Transverse colon (tissue), 4 donors: ENCODE measurements at regions not wholly inside any gene's neighbourhood (a gene's known extent, or its start where the extent isn't known, plus 50 kb on each side); places are given as distances from the start of the nearest gene placed in this dataset.

Experiments used
- DNase-seq: peaks from one replicate; pipeline ENCODE4 v3.0.0-alpha.2; 2019
- H3K27ac ChIP-seq, 4 donors: fragments of 200-600 bp; sonication (generic); 2 replicates each; pipeline ENCODE4 v1.5.1; 2016 to 2018; ENCODE audit warnings: inconsistent platforms in 4 of 4
- H3K27me3 ChIP-seq: fragments of 200-600 bp; sonication (generic); 2 replicates; pipeline ENCODE4 v1.5.1; 2017; ENCODE audit warnings: inconsistent platforms
- H3K36me3 ChIP-seq, 4 donors: fragments of 200-600 bp; sonication (generic); 2 replicates each; pipeline ENCODE4 v1.5.1; 2017 to 2019; ENCODE audit warnings: inconsistent platforms in 4 of 4
- H3K4me1 ChIP-seq, 4 donors: fragments of 200-600 bp; sonication (generic); 2 replicates each; pipeline ENCODE4 v1.5.1; 2017 to 2020; ENCODE audit warnings: inconsistent platforms in 4 of 4
- H3K4me3 ChIP-seq, 4 donors: fragments of 200-600 bp; sonication (generic); 1 replicate in 1 of 4; 2 replicates in 3 of 4; pipeline versions ENCODE4 v1.5.1 to v1.6.1; 2017 to 2019; ENCODE audit warnings: inconsistent platforms in 4 of 4
- H3K9me3 ChIP-seq, 2 donors: fragments of 200-600 bp; sonication (generic); 2 replicates each; pipeline ENCODE4 v1.5.1; 2017 to 2019; ENCODE audit warnings: inconsistent platforms in 2 of 2
- CTCF ChIP-seq, 5 experiments: fragments of 200-600 bp in 3 of 5; fragments of 450-650 bp in 2 of 5; sonication (generic) in 3 of 5; IDR thresholded peaks; 1 replicate in 2 of 5; 2 replicates in 3 of 5; pipeline ENCODE4 v1.5.1; 2016 to 2017; ENCODE audit warnings: antibody characterized with exemption in 5 of 5, inconsistent platforms in 3 of 5, mild to moderate bottlenecking in 2 of 5, moderate library complexity in 1 of 5
- EP300 ChIP-seq: sonication (generic); formaldehyde crosslinking; IDR thresholded peaks from one replicate; pipeline ENCODE4 v1.6.1; 2017; ENCODE audit warnings: antibody characterized with exemption, low read depth
- POLR2A ChIP-seq: fragments of 450-650 bp; IDR thresholded peaks from one replicate; pipeline ENCODE4 v1.6.1; 2016; ENCODE audit warnings: antibody characterized with exemption, mild to moderate bottlenecking, moderate library complexity
- POLR2AphosphoS5 ChIP-seq, 3 donors: sonication (generic); formaldehyde crosslinking; IDR thresholded peaks; one replicate each; pipeline ENCODE4 v1.6.1; 2016; ENCODE audit warnings: antibody characterized with exemption in 3 of 3
- WGBS, 2 donors: methylation state at CpG; one replicate each; pipeline ENCODE4 v1.1.5; 2018; ENCODE audit warnings: low coverage in 1 of 2; 5-methylcytosine and 5-hydroxymethylcytosine counted together
- in situ Hi-C, 4 donors: fragments of 200-750 bp; cut with MboI; loops; one replicate each; pipeline versions ENCODE4 v1.15.0 to v1.15.1; 2017; ENCODE audit warnings: low sequenced_read_pairs in 3 of 4, low pct_ligation_motif_present in 1 of 4, low pct_unique_long_range_greater_than_20kb in 1 of 4
- intact Hi-C: fragments of 100-400 bp; cut with DNase I; formaldehyde crosslinking; loops from one replicate; pipeline ENCODE4 v1.15.1; 2023; ENCODE audit warnings: low total_unique reads

- TF ChIP-seq CTCF (IDR thresholded peaks at IDR 0.05) (no peak), EP300 (no peak), POLR2A (no peak), POLR2AphosphoS5 (IDR thresholded peaks at IDR 0.05) (no peak)
- in situ Hi-C loops (no loop called here), intact Hi-C loops (no loop called here)
These were observed 107.8 kb downstream of the CYP26A1 start for GRCh38 chr10:93181271-93182048.

GRCh38 chr10:93182049-93182327, 108.3 kb downstream of the CYP26A1 start:
- Histone ChIP-seq H3K9me3 (no peaks in the 10 kb centered on the region), H3K36me3 (no peaks in the 10 kb centered on the region), H3K4me1 (no peaks in the 10 kb centered on the region), H3K27ac (no peak overlapping the region), H3K27me3 (no peaks in the 10 kb centered on the region), H3K4me3 (no peak overlapping the region)
- WGBS, 2 donors = 69 to 84% methylated on average over 4 of the region's 4 CpGs
- no peak for TF ChIP-seq POLR2A
- TF ChIP-seq EP300 = no peak
- no peak for TF ChIP-seq POLR2AphosphoS5 (IDR thresholded peaks at IDR 0.05)
- no peak for TF ChIP-seq CTCF (IDR thresholded peaks at IDR 0.05)
- in situ Hi-C loops = no loop called here
- intact Hi-C loops = no loop called here
- DNase-seq = no peak

More at GRCh38 chr10:93181271-93182048, 107.8 kb downstream of the CYP26A1 start:
- 73 to 83% methylated on average over 4 to 8 of the region's 8 CpGs for WGBS, 2 donors
- Histone ChIP-seq H3K36me3 (no peaks in the 10 kb centered on the region), H3K9me3 (no peaks in the 10 kb centered on the region), H3K4me3 (no peak overlapping the region), H3K4me1 (no peaks in the 10 kb centered on the region), H3K27ac (no peak overlapping the region), H3K27me3 (no peaks in the 10 kb centered on the region)
- DNase-seq = no peak

GRCh38 chr10:93182790-93183189, 109.1 kb downstream of the CYP26A1 start:
- DNase-seq = no peak
- intact Hi-C loops = no loop called here

GRCh38 chr10:93186653-93187052, 113.0 kb downstream of the CYP26A1 start:
- TF ChIP-seq POLR2AphosphoS5 (IDR thresholded peaks at IDR 0.05) = no peak
- TF ChIP-seq POLR2A = no peak
- no peak for TF ChIP-seq EP300
- no peak for TF ChIP-seq CTCF (IDR thresholded peaks at IDR 0.05)
- Histone ChIP-seq H3K27ac (no peak overlapping the region), H3K9me3 (no peaks in the 10 kb centered on the region), H3K36me3 (no peaks in the 10 kb centered on the region), H3K27me3 (no peaks in the 10 kb centered on the region), H3K4me1 (peaks cover 0 to 8% (median 0%) of the 10 kb centered on the region in 4 donors), H3K4me3 (no peak overlapping the region)
- intact Hi-C loops = no loop called here
- 50 to 72% methylated on average over 1 to 2 of the region's 2 CpGs for WGBS, 2 donors
- no peak for DNase-seq
- in situ Hi-C loops = no loop called here

More at GRCh38 chr10:93182790-93183189, 109.1 kb downstream of the CYP26A1 start:
- Histone ChIP-seq H3K36me3 (no peaks in the 10 kb centered on the region), H3K4me3 (no peak overlapping the region), H3K27me3 (no peaks in the 10 kb centered on the region), H3K27ac (no peak overlapping the region), H3K9me3 (no peaks in the 10 kb centered on the region), H3K4me1 (no peaks in the 10 kb centered on the region)
- in situ Hi-C loops = no loop called here
- TF ChIP-seq POLR2AphosphoS5 (IDR thresholded peaks at IDR 0.05) (no peak), EP300 (no peak), CTCF (IDR thresholded peaks at IDR 0.05) (no peak), POLR2A (no peak)
